Neuronal stem cell (in vitro differentiated cells): ENCODE measurements at regions not wholly inside any gene's neighbourhood (a gene's known extent, or its start where the extent isn't known, plus 50 kb on each side); places are given as distances from the start of the nearest gene placed in this dataset.

ENCODE experiments used
- DNase-seq: peaks from one replicate; pipeline ENCODE4 v3.0.0-alpha.2; 2013; ENCODE audit warnings: low spot score
- H2AFZ ChIP-seq: one replicate; pipeline ENCODE4 v1.6.1; 2013; ENCODE audit warnings: mild to moderate bottlenecking, low read length, inconsistent platforms
- H2AK5ac ChIP-seq: 2 replicates; pipeline ENCODE4 v1.6.1; 2013; ENCODE audit warnings: low read depth, mild to moderate bottlenecking, inconsistent platforms, low read length, moderate library complexity, mixed read lengths
- H2BK120ac ChIP-seq: 2 replicates; pipeline ENCODE4 v1.6.1; 2013; ENCODE audit warnings: low read depth, mild to moderate bottlenecking, inconsistent platforms, low read length, moderate library complexity, mixed read lengths
- H2BK12ac ChIP-seq: one replicate; pipeline ENCODE4 v1.6.1; 2013; ENCODE audit warnings: low read length, inconsistent platforms
- H2BK15ac ChIP-seq: 2 replicates; pipeline ENCODE4 v1.6.1; 2013; ENCODE audit warnings: mild to moderate bottlenecking, low read length, inconsistent platforms, mixed read lengths
- H2BK5ac ChIP-seq: one replicate; pipeline ENCODE4 v1.6.1; 2013; ENCODE audit warnings: inconsistent platforms, mild to moderate bottlenecking, low read length, moderate library complexity
- H3K14ac ChIP-seq: one replicate; pipeline ENCODE4 v1.6.1; 2013; ENCODE audit warnings: low read length, inconsistent platforms
- H3K18ac ChIP-seq: 2 replicates; pipeline ENCODE4 v1.6.1; 2013; ENCODE audit warnings: low read length, inconsistent platforms
- H3K23ac ChIP-seq: 2 replicates; pipeline ENCODE4 v1.6.1; 2013; ENCODE audit warnings: low read depth, mild to moderate bottlenecking, mixed read lengths, low read length, inconsistent platforms; ENCODE audit not compliant: poor library complexity
- H3K27ac ChIP-seq: replicated peaks from 3 replicates; pipeline ENCODE4 v1.5.1; 2013; ENCODE audit warnings: low read length, inconsistent platforms
- H3K27me3 ChIP-seq, 3 experiments: 2 replicates each; pipeline ENCODE4 v1.6.1; 2013; ENCODE audit warnings: low read length in 3 of 3, mild to moderate bottlenecking in 2 of 3, inconsistent platforms in 1 of 3, low read depth in 1 of 3, mixed read lengths in 1 of 3, moderate library complexity in 1 of 3; ENCODE audit not compliant: control insufficient read depth in 3 of 3, insufficient read depth in 3 of 3
- H3K36me3 ChIP-seq, 2 donors: replicated peaks in 1 of 2; 2 replicates each; pipeline ENCODE4 v1.6.1; 2013; ENCODE audit warnings: low read length in 2 of 2; ENCODE audit not compliant: control insufficient read depth in 2 of 2, insufficient read depth in 2 of 2
- H3K4ac ChIP-seq: 2 replicates; pipeline ENCODE4 v1.6.1; 2013; ENCODE audit warnings: inconsistent platforms, mild to moderate bottlenecking, low read length, moderate library complexity
- H3K4me1 ChIP-seq, 2 donors: 1 replicate in 1 of 2; 2 replicates in 1 of 2; pipeline ENCODE4 v1.6.1; 2013; ENCODE audit warnings: low read length in 2 of 2, low read depth in 1 of 2; ENCODE audit not compliant: control insufficient read depth in 2 of 2, insufficient read depth in 1 of 2
- H3K4me2 ChIP-seq: one replicate; pipeline ENCODE4 v1.6.1; 2013; ENCODE audit warnings: mild to moderate bottlenecking, low read length, inconsistent platforms; ENCODE audit not compliant: insufficient read depth, poor library complexity, severe bottlenecking
- H3K4me3 ChIP-seq, 2 donors: 2 replicates each; pipeline ENCODE4 v1.5.1; 2013; ENCODE audit warnings: low read length in 2 of 2, mild to moderate bottlenecking in 2 of 2, inconsistent platforms in 1 of 2, moderate library complexity in 1 of 2
- H3K79me1 ChIP-seq: one replicate; pipeline ENCODE4 v1.6.1; 2013; ENCODE audit warnings: low read depth, mild to moderate bottlenecking, inconsistent platforms, low read length, moderate library complexity
- H3K9ac ChIP-seq: one replicate; pipeline ENCODE4 v1.6.1; 2013; ENCODE audit warnings: mild to moderate bottlenecking, low read depth, low read length, inconsistent platforms; ENCODE audit not compliant: poor library complexity
- H3K9me3 ChIP-seq, 2 donors: replicated peaks in 1 of 2; 2 replicates each; pipeline versions ENCODE3 to v1.6.1; 2013; ENCODE audit warnings: low read length in 2 of 2, mild to moderate bottlenecking in 2 of 2, inconsistent platforms in 1 of 2, low read depth in 1 of 2, mixed read lengths in 1 of 2, moderate library complexity in 1 of 2; ENCODE audit not compliant: control insufficient read depth in 2 of 2, insufficient read depth in 1 of 2
- H4K8ac ChIP-seq: one replicate; pipeline ENCODE4 v1.6.1; 2013; ENCODE audit warnings: low read depth, mild to moderate bottlenecking, inconsistent platforms, low read length, moderate library complexity
- H4K91ac ChIP-seq: one replicate; pipeline ENCODE4 v1.6.1; 2013; ENCODE audit warnings: low read length, low read depth, mild to moderate bottlenecking, inconsistent platforms; ENCODE audit not compliant: poor library complexity
- WGBS, 2 donors: extraction: QIAGEN DNeasy Blood & Tissue Kit; methylation state at CpG; one replicate each; pipeline ENCODE4 v1.1.7; 2013; ENCODE audit warnings: missing lambda C conversion rate in 2 of 2, mixed read lengths in 1 of 2; ENCODE audit not compliant: insufficient read length in 2 of 2, insufficient replicate concordance in 1 of 2; ENCODE audit errors: extremely low coverage in 2 of 2; 5-methylcytosine and 5-hydroxymethylcytosine counted together

GRCh38 chr5:68534131-68534940, 318.8 kb downstream of the PIK3R1 start:
- no peaks in the 10 kb centered on the region for H3K79me1 ChIP-seq
- H3K18ac ChIP-seq: peak overlapping the region; percentile 82
- H3K4ac ChIP-seq: no peak overlapping the region
- H2BK12ac ChIP-seq: no peak overlapping the region
- H2BK5ac ChIP-seq: no peak overlapping the region
- peaks cover 0 to 2% of the 10 kb centered on the region in 2 donors for H3K36me3 ChIP-seq
- H3K23ac ChIP-seq: no peak overlapping the region
- H3K4me3 ChIP-seq: no peak overlapping the region
- no peak overlapping the region for H2BK15ac ChIP-seq
- no peak overlapping the region for H3K14ac ChIP-seq
- WGBS, 2 donors: no CpG with 5 or more reads among the region's 12 CpGs
- peaks cover 13 to 14% of the 10 kb centered on the region in 2 donors for H3K4me1 ChIP-seq
- peak overlapping the region; percentile 33 for H2BK120ac ChIP-seq
- H3K4me2 ChIP-seq: peak overlapping the region; percentile 23
- peaks cover 0 to 5% (median 0%) of the 10 kb centered on the region in 3 experiments for H3K27me3 ChIP-seq
- H3K27ac ChIP-seq: no peak overlapping the region
- H4K91ac ChIP-seq: no peak overlapping the region
- peak; percentile 18 for DNase-seq
- no peak overlapping the region for H3K9ac ChIP-seq
- H2AK5ac ChIP-seq: no peak overlapping the region
- no peak overlapping the region for H4K8ac ChIP-seq
- H3K9me3 ChIP-seq: no peaks in the 10 kb centered on the region
- peak overlapping the region; percentile 42 for H2AFZ ChIP-seq

DNA sequence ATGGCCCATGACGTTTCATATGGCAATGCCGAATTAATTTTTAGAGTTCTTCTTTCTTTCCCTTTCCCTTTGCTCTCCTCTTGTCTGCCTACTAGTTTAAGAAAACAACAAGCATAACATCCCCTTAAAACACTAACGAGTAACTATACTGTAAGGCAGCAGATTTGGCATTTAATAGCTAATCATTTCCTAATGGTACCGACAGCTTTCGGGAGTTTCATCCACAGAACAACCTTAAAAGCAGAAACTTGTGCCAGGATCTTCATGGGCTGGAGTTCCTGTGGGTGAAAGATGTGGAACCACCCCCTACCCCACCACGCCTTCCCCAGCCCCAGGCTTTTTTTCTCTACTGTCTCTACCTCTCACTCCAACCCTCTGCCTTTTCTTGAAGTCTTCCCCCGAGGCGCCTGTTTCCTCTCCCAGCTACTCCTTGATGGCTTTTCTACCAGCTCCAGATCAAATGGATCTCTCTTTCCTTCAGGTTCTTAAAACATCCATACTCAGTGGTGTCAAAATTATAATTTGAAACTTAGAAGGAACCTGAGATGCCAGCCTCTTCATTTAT, 319.5 kb downstream of the PIK3R1 start:
- no peak for DNase-seq
- no peak overlapping the region for H2AFZ ChIP-seq
- H3K36me3 ChIP-seq: peaks cover 0 to 2% of the 10 kb centered on the region in 2 donors
- H3K4ac ChIP-seq: no peak overlapping the region
- H3K79me1 ChIP-seq: no peaks in the 10 kb centered on the region
- no CpG with 5 or more reads among the region's 8 CpGs for WGBS, 2 donors
- no peak overlapping the region for H3K9ac ChIP-seq
- peaks cover 0 to 5% (median 0%) of the 10 kb centered on the region in 3 experiments for H3K27me3 ChIP-seq
- H2AK5ac ChIP-seq: no peak overlapping the region
- no peaks in the 10 kb centered on the region for H3K9me3 ChIP-seq
- no peak overlapping the region for H3K18ac ChIP-seq
- H3K4me3 ChIP-seq: no peak overlapping the region
- H4K8ac ChIP-seq: no peak overlapping the region
- no peak overlapping the region for H2BK5ac ChIP-seq
- no peak overlapping the region for H2BK12ac ChIP-seq
- H2BK15ac ChIP-seq: no peak overlapping the region
- no peak overlapping the region for H3K4me2 ChIP-seq
- no peak overlapping the region for H4K91ac ChIP-seq
- no peak overlapping the region for H3K14ac ChIP-seq
- no peak overlapping the region for H3K23ac ChIP-seq
- H3K4me1 ChIP-seq: peaks cover 13 to 14% of the 10 kb centered on the region in 2 donors
- H3K27ac ChIP-seq: no peak overlapping the region
- no peak overlapping the region for H2BK120ac ChIP-seq

GRCh38 chr5:68538814-68539420, 323.4 kb downstream of the PIK3R1 start:
- Histone ChIP-seq H2BK120ac (no peak overlapping the region), H3K4me3 (no peak overlapping the region), H3K9me3 (no peaks in the 10 kb centered on the region), H2AK5ac (peak overlapping the region; percentile 49), H2BK12ac (no peak overlapping the region), H3K9ac (no peak overlapping the region), H3K36me3 (peaks cover 0 to 2% of the 10 kb centered on the region in 2 donors), H3K27ac (no peak overlapping the region), H4K8ac (no peak overlapping the region), H4K91ac (no peak overlapping the region), H3K23ac (peak overlapping the region; percentile 66), H3K18ac (peak overlapping the region; percentile 84), H3K4me1 (peaks cover 6 to 9% of the 10 kb centered on the region in 2 donors), H2AFZ (no peak overlapping the region), H3K27me3 (no peaks in the 10 kb centered on the region), H3K4ac (no peak overlapping the region), H3K79me1 (no peaks in the 10 kb centered on the region), H3K4me2 (no peak overlapping the region), H2BK15ac (peak overlapping the region; percentile 94), H3K14ac (no peak overlapping the region), H2BK5ac (no peak overlapping the region)
- WGBS, 2 donors: no CpG with 5 or more reads among the region's 6 CpGs
- DNase-seq: no peak
